ENCODE measurements at regions not wholly inside any gene's neighbourhood (a gene's known extent, or its start where the extent isn't known, plus 50 kb on each side); places are given as distances from the start of the nearest gene placed in this dataset.

GRCh38 chrX:38890326-38890725, 89.1 kb downstream of the MID1IP1 start:
- POLR2A ChIA-PET, result no interaction called here
- CTCF ChIA-PET, result interaction anchor here (0.9 kb wide), 1 partner anchor 15 kb away, joined by 3 read pairs; no protein-coding TSS in a partner anchor
- no peak overlapping the region for H3K27ac ChIP-seq (ENCODE audit: low read depth in 2 of 2, low read length in 1 of 2)
- H3K4me1 ChIP-seq (ENCODE audit: control insufficient read depth in 1 of 2, insufficient read depth in 2 of 2, low read depth in 1 of 2, low read length in 1 of 2), result no peaks in the 10 kb centered on the region; a peak in 1 of 4 replicates
- H3K4me2 ChIP-seq, result no peak overlapping the region
- no peaks in the 10 kb centered on the region for H3K36me3 ChIP-seq (replicated peaks in 1 of 2; ENCODE audit: control insufficient read depth in 1 of 2, insufficient read depth in 2 of 2, low read length in 1 of 2)
- no peaks in the 10 kb centered on the region for H4K20me1 ChIP-seq (ENCODE audit: insufficient read depth)
- H3K9me2 ChIP-seq, result no peaks in the 10 kb centered on the region
- no peaks in the 10 kb centered on the region for H3K9me3 ChIP-seq
- no peak overlapping the region for H3K9ac ChIP-seq
- no peak overlapping the region for H2AFZ ChIP-seq (ENCODE audit: low read depth)
- H3K79me2 ChIP-seq (ENCODE audit: insufficient read depth), result no peaks in the 10 kb centered on the region
- TF ChIP-seq GATA2 (CRISPR knock-in tag; IDR thresholded peaks at IDR 0.05), result no peak
- TF ChIP-seq FOSL2 (IDR thresholded peaks at IDR 0.05; ENCODE audit: borderline replicate concordance, low read depth), result no peak
- no peak for TF ChIP-seq PBX3 (IDR thresholded peaks at IDR 0.05)
- no peak for TF ChIP-seq TEAD4 (IDR thresholded peaks at IDR 0.05; ENCODE audit: borderline replicate concordance, insufficient read depth)
- TF ChIP-seq GABPA (IDR thresholded peaks at IDR 0.05; ENCODE audit: low read depth), result no peak
- no peak for TF ChIP-seq REST (IDR thresholded peaks at IDR 0.05; ENCODE audit: low read depth, low read length)
- DNase-seq, result no peak
- H3F3A ChIP-seq (replicated peaks; ENCODE audit: insufficient read depth), result no peaks in the 10 kb centered on the region
- no peaks in the 10 kb centered on the region; the same call in 1 of the 2 replicates for H3K27me3 ChIP-seq (ENCODE audit: insufficient read depth)
- WGBS (ENCODE audit: low lambda C conversion rate), result 52% methylated on average over 1 of the region's 1 CpG
- no peak overlapping the region for H3K4me3 ChIP-seq (ENCODE audit: low read depth in 2 of 2, low read length in 1 of 2)

- CTCF ChIA-PET, result interaction anchor here (0.9 kb wide), 1 partner anchor 15 kb away, joined by 3 read pairs; no protein-coding TSS in a partner anchor
- no peak for TF ChIP-seq CTCF (IDR thresholded peaks at IDR 0.05)
- TF ChIP-seq NFIC (IDR thresholded peaks at IDR 0.05; ENCODE audit: borderline replicate concordance), result no peak
- no peak for TF ChIP-seq RFX5 (IDR thresholded peaks at IDR 0.05; ENCODE audit: low read length)
- no peak for TF ChIP-seq IRF3 (IDR thresholded peaks at IDR 0.05; ENCODE audit: low read depth, low read length)
- no peak for TF ChIP-seq TCF12 (IDR thresholded peaks at IDR 0.05)
- no peaks in the 10 kb centered on the region for H3K9me2 ChIP-seq
- no peak overlapping the region for H3K27ac ChIP-seq (ENCODE audit: low read depth in 2 of 2, low read length in 1 of 2)
- no peaks in the 10 kb centered on the region for H3K79me2 ChIP-seq (ENCODE audit: insufficient read depth)
- no peaks in the 10 kb centered on the region for H4K20me1 ChIP-seq (ENCODE audit: insufficient read depth)
- 23% methylated on average over 6 of the region's 6 CpGs for WGBS (ENCODE audit: low lambda C conversion rate)
- no peak for DNase-seq
- no peaks in the 10 kb centered on the region for H3K36me3 ChIP-seq (replicated peaks in 1 of 2; ENCODE audit: control insufficient read depth in 1 of 2, insufficient read depth in 2 of 2, low read length in 1 of 2)
- no peaks in the 10 kb centered on the region; a peak in 1 of 4 replicates for H3K4me1 ChIP-seq (ENCODE audit: control insufficient read depth in 1 of 2, insufficient read depth in 2 of 2, low read depth in 1 of 2, low read length in 1 of 2)
- no peak overlapping the region for H3K4me3 ChIP-seq (ENCODE audit: low read depth in 2 of 2, low read length in 1 of 2)
- H3F3A ChIP-seq (replicated peaks; ENCODE audit: insufficient read depth), result no peaks in the 10 kb centered on the region
- no peak overlapping the region for H3K4me2 ChIP-seq
- H3K9me3 ChIP-seq, result no peaks in the 10 kb centered on the region
- H2AFZ ChIP-seq (ENCODE audit: low read depth), result no peak overlapping the region
- no peaks in the 10 kb centered on the region; the same call in 1 of the 2 replicates for H3K27me3 ChIP-seq (ENCODE audit: insufficient read depth)
- H3K9ac ChIP-seq, result no peak overlapping the region
- POLR2A ChIA-PET, result no interaction called here
Measured at GRCh38 chrX:38890963-38891362, 89.7 kb downstream of the MID1IP1 start.
